Tibial nerve (tissue), 4 donors: ENCODE measurements at regions not wholly inside any gene's neighbourhood (a gene's known extent, or its start where the extent isn't known, plus 50 kb on each side); places are given as distances from the start of the nearest gene placed in this dataset.

Experiments
- EP300 ChIP-seq, 2 donors: sonication (generic); formaldehyde crosslinking; IDR thresholded peaks; one replicate each; pipeline ENCODE4 v1.6.1; 2017; ENCODE audit warnings: antibody characterized with exemption in 2 of 2, mild to moderate bottlenecking in 1 of 2
- POLR2A ChIP-seq, 2 donors: fragments of 450-650 bp; IDR thresholded peaks; one replicate each; pipeline ENCODE4 v1.6.1; 2017; ENCODE audit warnings: antibody characterized with exemption in 2 of 2, mild to moderate bottlenecking in 2 of 2, moderate library complexity in 2 of 2
- TF ChIP-seq, protein P1 (sequence below), 5 experiments: fragments of 200-600 bp in 3 of 5; fragments of 450-650 bp in 2 of 5; sonication (generic) in 3 of 5; IDR thresholded peaks; one replicate each; pipeline ENCODE4 v1.5.1; 2016 to 2019; ENCODE audit warnings: antibody characterized with exemption in 5 of 5, mild to moderate bottlenecking in 3 of 5, moderate library complexity in 2 of 5

DNA sequence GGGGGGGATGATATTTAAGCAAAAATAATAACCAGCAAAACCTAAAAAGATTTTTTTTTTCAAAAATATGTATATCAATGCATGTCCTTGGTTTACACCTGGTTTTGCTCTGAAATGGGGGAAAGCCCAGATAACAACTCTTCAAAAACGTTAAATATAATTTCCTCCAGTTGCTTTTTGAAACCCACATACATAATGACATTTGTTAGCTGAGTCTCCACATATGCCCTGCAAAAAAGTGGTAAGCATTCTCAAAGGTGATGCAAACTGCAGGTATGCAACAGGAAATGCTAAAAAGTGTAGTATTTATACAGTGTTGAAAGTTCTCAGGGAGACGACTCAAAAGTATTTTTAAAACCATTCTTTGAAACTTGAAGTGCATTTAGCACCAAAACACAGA lies 258.6 kb downstream of the ZEB2 start:
- TF ChIP-seq POLR2A (IDR thresholded peaks at IDR 0.05) (no peak), EP300 (IDR thresholded peaks at IDR 0.05) (no peak)
- TF ChIP-seq, protein P1, sequence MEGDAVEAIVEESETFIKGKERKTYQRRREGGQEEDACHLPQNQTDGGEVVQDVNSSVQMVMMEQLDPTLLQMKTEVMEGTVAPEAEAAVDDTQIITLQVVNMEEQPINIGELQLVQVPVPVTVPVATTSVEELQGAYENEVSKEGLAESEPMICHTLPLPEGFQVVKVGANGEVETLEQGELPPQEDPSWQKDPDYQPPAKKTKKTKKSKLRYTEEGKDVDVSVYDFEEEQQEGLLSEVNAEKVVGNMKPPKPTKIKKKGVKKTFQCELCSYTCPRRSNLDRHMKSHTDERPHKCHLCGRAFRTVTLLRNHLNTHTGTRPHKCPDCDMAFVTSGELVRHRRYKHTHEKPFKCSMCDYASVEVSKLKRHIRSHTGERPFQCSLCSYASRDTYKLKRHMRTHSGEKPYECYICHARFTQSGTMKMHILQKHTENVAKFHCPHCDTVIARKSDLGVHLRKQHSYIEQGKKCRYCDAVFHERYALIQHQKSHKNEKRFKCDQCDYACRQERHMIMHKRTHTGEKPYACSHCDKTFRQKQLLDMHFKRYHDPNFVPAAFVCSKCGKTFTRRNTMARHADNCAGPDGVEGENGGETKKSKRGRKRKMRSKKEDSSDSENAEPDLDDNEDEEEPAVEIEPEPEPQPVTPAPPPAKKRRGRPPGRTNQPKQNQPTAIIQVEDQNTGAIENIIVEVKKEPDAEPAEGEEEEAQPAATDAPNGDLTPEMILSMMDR (IDR thresholded peaks at IDR 0.05) = no peak
